ENCODE measurements at regions not wholly inside any gene's neighbourhood (a gene's known extent, or its start where the extent isn't known, plus 50 kb on each side); places are given as distances from the start of the nearest gene placed in this dataset.
"Not testable (repeated sequence)": the region's sequence is repeated elsewhere in the genome, so short reads cannot be mapped to it uniquely, and the experiment has no call there.

DNA sequence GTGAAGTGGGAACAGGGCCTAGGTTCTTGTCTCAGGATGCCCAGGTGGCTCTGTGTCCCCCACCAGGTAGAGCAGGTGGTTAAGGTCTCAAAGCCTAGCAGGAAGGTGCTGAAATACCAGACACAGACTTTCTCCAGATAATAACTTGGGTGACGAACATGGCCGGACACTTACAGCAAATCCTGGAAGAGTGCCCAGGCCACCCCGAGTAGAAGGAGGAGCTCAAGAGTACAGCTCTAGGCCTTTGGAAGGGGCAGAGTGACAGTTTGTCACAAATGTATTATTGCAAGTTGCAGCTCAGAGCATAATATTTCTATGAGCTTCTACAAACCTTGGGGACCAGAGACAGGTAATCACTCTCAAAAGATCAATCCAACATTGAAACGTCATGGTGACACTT, 251.6 kb upstream of the SOX4 start:
- in situ Hi-C loops (cut with MboI; ENCODE audit: low pct_unique_long_range_greater_than_20kb in 2 of 9, low sequenced_read_pairs in 9 of 9, unreplicated experiment in 9 of 9) = no loop called here
- WGBS, 10 experiments = 60 to 100% (median 89%) methylated on average over 1 to 3 of the region's 4 CpGs; no CpG with 5 or more reads in 6 of the 10 experiments
- Histone ChIP-seq H3K4me1 (replicated peaks in 1 of 2) (no peaks in the 10 kb centered on the region), H3K27ac (no peak overlapping the region), H3K4me3 (no peak overlapping the region)
- no peak for ATAC-seq (replicated peaks in 6 of 8)

DNA sequence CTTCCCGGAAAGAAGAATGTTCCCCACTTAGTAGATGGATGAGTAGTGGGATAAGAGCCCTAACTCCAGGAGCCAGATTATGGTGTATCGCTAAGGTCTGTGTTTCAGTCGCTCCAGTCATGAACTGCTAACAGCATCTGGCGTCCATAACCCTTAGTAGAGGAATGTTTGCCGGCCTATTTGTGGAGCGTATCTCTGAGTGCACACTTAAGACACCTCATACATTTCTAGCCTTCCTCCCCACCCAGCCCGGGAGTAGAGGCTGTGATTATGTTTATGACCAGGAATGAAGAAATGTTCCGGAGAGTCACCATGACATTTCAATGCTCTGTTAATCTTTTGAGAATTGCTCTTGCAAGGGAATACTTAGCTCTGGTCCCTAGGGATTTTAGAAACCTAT, 251.1 kb upstream of the SOX4 start:
- Histone ChIP-seq H3K4me1 (replicated peaks in 1 of 2) (no peaks in the 10 kb centered on the region), H3K4me3 (no peak overlapping the region), H3K27ac (no peak overlapping the region)
- in situ Hi-C loops (cut with MboI; ENCODE audit: low pct_unique_long_range_greater_than_20kb in 2 of 9, low sequenced_read_pairs in 9 of 9, unreplicated experiment in 9 of 9) = no loop called here
- ATAC-seq (replicated peaks in 6 of 8) = peak in 1 of 8 experiments; percentile 63
- WGBS, 10 experiments = 23 to 100% (median 82%) methylated on average over 2 to 7 of the region's 8 CpGs; no CpG with 5 or more reads in 3 of the 10 experiments

DNA sequence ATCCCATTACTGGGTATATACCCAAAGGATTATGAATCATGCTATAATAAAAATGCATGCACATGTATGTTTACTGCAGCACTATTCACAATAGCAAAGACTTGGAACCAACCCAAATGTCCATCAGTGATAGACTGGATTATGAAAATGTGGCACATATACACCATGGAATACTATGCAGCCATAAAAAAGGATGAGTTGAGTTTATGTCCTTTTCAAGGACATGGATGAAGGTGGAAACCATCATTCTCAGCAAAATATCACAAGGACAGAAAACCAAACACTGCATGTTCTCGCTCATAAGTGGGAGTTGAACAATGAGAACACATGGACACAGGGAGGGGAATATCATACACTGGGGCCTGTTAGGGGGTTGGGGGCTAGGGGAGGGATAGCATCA, 247.8 kb upstream of the SOX4 start:
- 100% methylated on average over 1 of the region's 1 CpG; no CpG with 5 or more reads in 8 of the 10 experiments for WGBS, 10 experiments
- in situ Hi-C loops (cut with MboI; ENCODE audit: low pct_unique_long_range_greater_than_20kb in 2 of 9, low sequenced_read_pairs in 9 of 9, unreplicated experiment in 9 of 9); ATAC-seq (replicated peaks in 6 of 8); H3K4me3 ChIP-seq; H3K27ac ChIP-seq: not testable (repeated sequence)
- peaks cover 11 to 22% of the 10 kb centered on the region in 2 donors for H3K4me1 ChIP-seq (replicated peaks in 1 of 2)

DNA sequence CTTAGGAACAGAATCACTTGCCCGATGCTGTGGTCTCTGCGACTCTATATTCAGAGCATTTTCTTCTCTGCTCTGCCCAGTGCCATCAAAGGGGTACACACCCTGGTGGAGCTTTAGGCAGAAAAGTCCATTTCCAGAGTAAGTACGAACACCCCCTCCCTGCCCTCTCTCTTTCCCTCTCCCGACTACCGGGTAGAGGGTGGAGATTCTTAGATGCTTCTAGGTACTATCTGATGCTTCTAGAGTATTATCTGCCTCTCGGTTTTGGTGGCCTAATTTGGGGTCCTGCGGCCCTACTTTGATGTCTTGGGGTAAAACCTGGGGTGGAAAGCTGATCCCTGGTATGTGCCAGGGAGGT, 245.4 kb upstream of the SOX4 start:
- 60 to 100% (median 88%) methylated on average over 1 to 6 of the region's 7 CpGs; no CpG with 5 or more reads in 2 of the 10 experiments for WGBS, 10 experiments
- ATAC-seq (replicated peaks in 6 of 8) = peak in 3 of 8 experiments; percentile 27 to 65 (median 43)
- H3K27ac ChIP-seq = peak overlapping the region in 1 of 2 donors; percentile 12
- H3K4me3 ChIP-seq = no peak overlapping the region
- peaks cover 14 to 27% of the 10 kb centered on the region in 2 donors for H3K4me1 ChIP-seq (replicated peaks in 1 of 2)
- in situ Hi-C loops (cut with MboI; ENCODE audit: low pct_unique_long_range_greater_than_20kb in 2 of 9, low sequenced_read_pairs in 9 of 9, unreplicated experiment in 9 of 9) = no loop called here

DNA sequence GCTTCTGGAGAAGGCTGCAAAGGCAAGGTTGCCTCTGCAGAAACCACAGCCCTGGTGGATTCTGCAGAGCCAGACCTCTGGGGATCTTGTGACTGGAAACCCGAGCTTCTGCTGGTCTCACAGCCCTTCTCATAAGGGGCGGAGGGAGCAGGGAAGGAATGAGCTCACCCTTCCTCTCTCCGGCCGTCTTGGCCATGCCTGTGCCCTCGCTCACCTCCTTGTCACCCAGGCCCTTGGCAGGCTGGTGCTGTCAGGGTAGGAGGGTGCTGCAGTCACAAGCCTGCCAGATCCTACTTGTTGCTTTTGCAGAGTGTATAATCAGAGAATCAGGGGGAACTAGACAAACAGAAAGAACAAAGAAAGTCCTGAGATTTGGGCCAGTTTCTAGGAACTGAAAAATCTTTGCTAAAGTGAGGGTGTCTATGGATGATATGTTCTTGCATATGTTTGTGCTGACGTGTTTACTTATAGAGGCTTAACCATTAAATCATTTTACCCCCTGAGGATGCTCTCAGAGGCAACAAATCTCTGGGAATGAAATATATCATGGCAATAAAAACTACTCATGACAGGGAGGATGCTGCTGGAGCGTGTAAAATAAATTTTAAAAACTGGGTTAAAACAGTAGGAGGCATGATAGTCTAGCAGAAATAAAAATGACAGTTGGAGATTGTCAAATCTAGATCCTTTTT, 244.9 kb upstream of the SOX4 start:
- Histone ChIP-seq H3K27ac (peak overlapping the region in 1 of 2 donors; percentile 12), H3K4me1 (replicated peaks in 1 of 2) (peaks cover 14 to 27% of the 10 kb centered on the region in 2 donors), H3K4me3 (no peak overlapping the region)
- peak; percentile 64 to 100 (median 82) for ATAC-seq (replicated peaks in 6 of 8)
- 0 to 83% (median 44%) methylated on average over 1 to 5 of the region's 7 CpGs for WGBS, 10 experiments
- in situ Hi-C loops (cut with MboI; ENCODE audit: low pct_unique_long_range_greater_than_20kb in 2 of 9, low sequenced_read_pairs in 9 of 9, unreplicated experiment in 9 of 9) = no loop called here

DNA sequence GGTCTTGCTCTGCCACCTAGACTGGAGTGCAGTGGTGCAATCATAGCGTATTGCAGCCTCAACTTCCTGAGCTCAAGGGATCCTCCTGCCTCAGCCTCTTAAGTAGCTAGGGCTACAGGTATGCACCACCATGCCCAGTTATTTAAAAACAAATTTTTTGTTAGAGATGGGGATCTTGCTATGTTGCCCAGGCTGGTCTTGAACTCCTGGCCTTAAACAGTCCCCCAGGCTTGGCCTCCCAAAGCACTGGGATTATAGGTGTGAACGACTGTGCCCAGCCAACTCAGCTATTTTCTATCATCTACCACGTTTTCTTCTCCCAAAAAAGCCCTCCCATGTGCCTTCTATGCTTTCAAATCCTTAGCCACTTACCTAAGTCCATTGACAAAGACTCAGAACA, 243.7 kb upstream of the SOX4 start:
- in situ Hi-C loops (cut with MboI; ENCODE audit: low pct_unique_long_range_greater_than_20kb in 2 of 9, low sequenced_read_pairs in 9 of 9, unreplicated experiment in 9 of 9) = no loop called here
- H3K27ac ChIP-seq = no peak overlapping the region
- 55 to 100% (median 83%) methylated on average over 1 to 3 of the region's 3 CpGs; no CpG with 5 or more reads in 5 of the 10 experiments for WGBS, 10 experiments
- no peak for ATAC-seq (replicated peaks in 6 of 8)
- no peak overlapping the region for H3K4me3 ChIP-seq
- H3K4me1 ChIP-seq (replicated peaks in 1 of 2) = peaks cover 14 to 33% of the 10 kb centered on the region in 2 donors

DNA sequence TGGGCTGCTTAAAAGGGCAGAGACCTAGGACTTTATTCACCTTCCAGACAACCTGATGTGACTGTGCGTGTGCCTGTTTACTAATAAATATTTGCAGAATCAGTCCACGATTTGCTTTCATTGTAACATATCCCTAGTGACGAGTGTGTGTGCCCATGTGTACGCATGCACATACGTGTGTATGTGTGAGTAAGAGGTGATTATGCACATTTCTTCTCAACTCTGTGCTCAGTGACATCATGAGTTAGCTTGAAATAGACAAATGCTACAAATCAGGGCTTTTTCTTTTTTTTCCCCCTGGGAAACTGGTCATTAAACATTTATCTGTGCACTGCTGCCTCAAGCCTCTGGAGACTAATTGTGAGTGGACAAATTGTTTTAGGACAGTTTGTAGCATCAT, 242.6 kb upstream of the SOX4 start:
- 51 to 69% (median 68%) methylated on average over 3 to 5 of the region's 5 CpGs; no CpG with 5 or more reads in 3 of the 10 experiments for WGBS, 10 experiments
- peak in 5 of 8 experiments; percentile 75 to 90 (median 77) for ATAC-seq (replicated peaks in 6 of 8)
- Histone ChIP-seq H3K4me3 (no peak overlapping the region), H3K27ac (peak overlapping the region; percentile 27 to 58), H3K4me1 (replicated peaks in 1 of 2) (peaks cover 14 to 36% of the 10 kb centered on the region in 2 donors)
- in situ Hi-C loops (cut with MboI; ENCODE audit: low pct_unique_long_range_greater_than_20kb in 2 of 9, low sequenced_read_pairs in 9 of 9, unreplicated experiment in 9 of 9) = no loop called here

DNA sequence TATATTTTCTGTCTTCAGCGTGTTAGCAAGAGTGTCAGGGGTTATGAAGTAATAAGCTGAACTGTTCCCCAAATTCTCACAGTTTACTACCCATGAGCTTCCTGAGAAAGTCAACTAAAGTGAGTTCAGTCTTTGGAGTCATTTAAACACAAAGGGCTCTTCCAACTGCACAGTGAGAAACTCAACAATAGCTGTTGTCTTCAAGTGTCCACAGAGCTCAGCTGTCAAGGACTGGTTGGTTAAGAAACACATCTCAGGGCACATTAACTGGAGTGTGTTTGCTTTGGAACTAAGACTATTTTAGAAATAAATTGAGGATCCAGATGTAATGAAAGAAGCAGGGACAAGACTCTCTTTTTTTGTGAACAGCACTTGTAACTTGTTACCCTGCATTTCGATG, 241.4 kb upstream of the SOX4 start:
- peaks cover 14 to 36% of the 10 kb centered on the region in 2 donors for H3K4me1 ChIP-seq (replicated peaks in 1 of 2)
- no peak overlapping the region for H3K4me3 ChIP-seq
- in situ Hi-C loops (cut with MboI; ENCODE audit: low pct_unique_long_range_greater_than_20kb in 2 of 9, low sequenced_read_pairs in 9 of 9, unreplicated experiment in 9 of 9) = no loop called here
- 20 to 100% (median 76%) methylated on average over 1 to 2 of the region's 2 CpGs; no CpG with 5 or more reads in 1 of the 10 experiments for WGBS, 10 experiments
- no peak overlapping the region for H3K27ac ChIP-seq
- no peak for ATAC-seq (replicated peaks in 6 of 8)

DNA sequence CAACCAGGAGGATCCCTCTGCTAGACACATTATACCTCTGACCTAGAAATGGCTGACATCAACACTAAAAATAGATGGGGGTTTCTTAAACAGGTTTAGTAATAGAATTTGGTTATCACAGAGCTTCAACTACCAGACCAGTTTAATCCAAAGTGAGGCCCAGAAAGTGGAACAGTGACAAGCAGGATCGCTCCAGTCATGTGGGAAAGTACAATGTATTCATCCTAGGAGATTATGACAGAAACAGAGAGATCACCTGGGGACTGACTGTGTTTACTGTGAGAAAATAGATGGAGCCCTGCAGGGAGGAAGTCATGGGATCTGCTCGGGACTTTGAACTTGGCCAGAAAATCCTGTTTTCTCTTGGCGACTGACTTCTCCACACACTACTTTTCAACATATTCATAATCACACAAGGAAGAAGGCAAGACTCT, 238.7 kb upstream of the SOX4 start:
- in situ Hi-C loops (cut with MboI; ENCODE audit: low pct_unique_long_range_greater_than_20kb in 2 of 9, low sequenced_read_pairs in 9 of 9, unreplicated experiment in 9 of 9) = no loop called here
- no peak overlapping the region for H3K27ac ChIP-seq
- peaks cover 2 to 21% of the 10 kb centered on the region in 2 donors for H3K4me1 ChIP-seq (replicated peaks in 1 of 2)
- peak in 5 of 8 experiments; percentile 10 to 76 (median 60) for ATAC-seq (replicated peaks in 6 of 8)
- WGBS, 10 experiments = 72 to 100% (median 97%) methylated on average over 1 to 3 of the region's 3 CpGs; no CpG with 5 or more reads in 2 of the 10 experiments
- no peak overlapping the region for H3K4me3 ChIP-seq

DNA sequence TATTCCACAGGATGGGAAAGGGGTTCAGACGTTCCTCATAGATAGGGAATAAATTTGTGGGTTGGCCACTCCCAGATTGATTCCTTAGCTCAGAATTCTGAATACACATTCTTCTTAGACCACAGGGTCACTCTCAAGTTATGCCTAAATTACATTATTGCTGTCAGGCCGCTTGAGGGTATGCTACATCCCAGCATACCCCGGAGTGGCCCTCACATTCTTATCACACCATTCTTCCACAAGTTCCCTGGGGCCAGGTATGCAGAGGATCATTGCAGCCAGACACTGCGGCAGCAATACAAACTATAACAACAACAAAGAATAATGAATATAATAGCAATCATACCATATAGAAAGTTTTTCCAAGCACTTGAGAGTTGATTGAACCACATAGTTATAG, 237.9 kb upstream of the SOX4 start:
- 20 to 100% (median 94%) methylated on average over 1 to 3 of the region's 4 CpGs; no CpG with 5 or more reads in 2 of the 10 experiments for WGBS, 10 experiments
- H3K4me1 ChIP-seq (replicated peaks in 1 of 2) = peaks cover 2 to 15% of the 10 kb centered on the region in 2 donors
- no peak overlapping the region for H3K4me3 ChIP-seq
- in situ Hi-C loops (cut with MboI; ENCODE audit: low pct_unique_long_range_greater_than_20kb in 2 of 9, low sequenced_read_pairs in 9 of 9, unreplicated experiment in 9 of 9) = no loop called here
- peak in 1 of 8 experiments; percentile 59 for ATAC-seq (replicated peaks in 6 of 8)
- H3K27ac ChIP-seq = no peak overlapping the region

DNA sequence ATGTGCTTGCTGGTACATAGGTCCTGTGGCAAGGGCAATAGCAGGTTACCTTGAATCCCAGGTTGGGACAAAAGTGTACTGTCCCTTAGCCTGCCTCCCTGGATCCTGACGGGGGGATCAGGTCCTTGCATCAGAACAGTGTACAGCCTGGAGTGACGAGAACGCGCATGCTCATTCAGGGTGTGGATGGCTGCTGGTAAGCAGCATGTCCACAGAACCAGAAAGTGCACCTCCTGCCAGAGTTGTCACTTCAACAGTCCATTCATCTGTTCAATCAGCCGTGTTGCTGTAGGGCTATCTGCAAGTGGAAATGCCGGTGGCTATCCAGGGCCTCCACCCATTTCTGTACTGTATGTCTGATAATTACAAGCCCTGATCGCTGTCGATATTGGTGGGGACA, 236.3 kb upstream of the SOX4 start:
- in situ Hi-C loops (cut with MboI; ENCODE audit: low pct_unique_long_range_greater_than_20kb in 2 of 9, low sequenced_read_pairs in 9 of 9, unreplicated experiment in 9 of 9) = no loop called here
- no peak overlapping the region for H3K4me3 ChIP-seq
- peaks cover 0 to 9% of the 10 kb centered on the region in 2 donors for H3K4me1 ChIP-seq (replicated peaks in 1 of 2)
- no peak overlapping the region for H3K27ac ChIP-seq
- ATAC-seq (replicated peaks in 6 of 8) = peak in 2 of 8 experiments; percentile 57 to 79
- 20 to 100% (median 71%) methylated on average over 1 to 2 of the region's 8 CpGs; no CpG with 5 or more reads in 3 of the 10 experiments for WGBS, 10 experiments

DNA sequence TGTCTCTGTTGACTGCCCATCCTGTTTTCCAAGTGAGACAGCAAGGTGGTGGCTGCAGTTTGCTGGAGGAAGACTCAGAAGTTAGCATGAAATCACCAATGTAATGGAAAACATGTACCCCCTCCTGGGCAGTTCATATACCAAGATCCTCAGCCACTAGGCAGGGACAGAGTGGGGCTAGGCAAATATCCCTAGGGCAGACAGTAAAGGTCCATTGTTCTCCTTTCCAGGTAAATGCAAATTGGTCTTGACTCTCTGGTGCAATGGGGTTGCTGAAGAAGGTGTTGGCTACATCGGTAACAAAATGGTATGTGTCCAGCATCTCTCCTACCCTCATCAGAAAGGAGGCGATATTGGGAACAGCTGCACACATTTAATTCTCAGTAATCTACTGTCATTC, 233.6 kb upstream of the SOX4 start:
- no peak for ATAC-seq (replicated peaks in 6 of 8)
- H3K4me3 ChIP-seq = no peak overlapping the region
- WGBS, 10 experiments = 83 to 100% (median 93%) methylated on average over 1 to 2 of the region's 2 CpGs; no CpG with 5 or more reads in 7 of the 10 experiments

DNA sequence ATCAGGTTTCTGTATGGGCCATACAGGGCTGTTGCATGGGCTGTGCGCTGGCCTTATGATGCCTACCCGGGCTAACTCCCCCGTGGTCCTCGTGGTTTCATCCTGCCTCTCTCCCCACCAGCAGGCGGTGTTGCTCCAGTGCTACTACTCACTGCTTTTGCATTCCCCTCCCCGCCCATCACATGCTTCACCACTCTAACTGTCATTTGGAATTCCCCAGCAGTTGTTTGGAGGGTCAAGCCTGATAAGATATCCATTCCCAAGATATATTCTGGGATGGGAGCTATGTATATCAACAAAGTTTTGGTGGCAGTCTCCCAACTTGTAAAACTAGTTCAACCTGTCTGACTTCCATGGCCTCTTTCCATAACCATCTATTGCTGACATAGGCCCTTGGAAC, 233.2 kb upstream of the SOX4 start:
- Histone ChIP-seq H3K27ac (no peak overlapping the region), H3K4me3 (no peak overlapping the region), H3K4me1 (replicated peaks in 1 of 2) (no peaks in the 10 kb centered on the region)
- in situ Hi-C loops (cut with MboI; ENCODE audit: low pct_unique_long_range_greater_than_20kb in 2 of 9, low sequenced_read_pairs in 9 of 9, unreplicated experiment in 9 of 9) = no loop called here
- ATAC-seq (replicated peaks in 6 of 8) = peak in 2 of 8 experiments; percentile 71 to 85
- 80 to 100% (median 93%) methylated on average over 1 to 6 of the region's 6 CpGs; no CpG with 5 or more reads in 4 of the 10 experiments for WGBS, 10 experiments

More for the DNA sequence above, 233.6 kb upstream of the SOX4 start:
- in situ Hi-C loops (cut with MboI; ENCODE audit: low pct_unique_long_range_greater_than_20kb in 2 of 9, low sequenced_read_pairs in 9 of 9, unreplicated experiment in 9 of 9) = no loop called here
- Histone ChIP-seq H3K27ac (no peak overlapping the region), H3K4me1 (replicated peaks in 1 of 2) (peaks cover 0 to 2% of the 10 kb centered on the region in 2 donors)
